Loucy (cell line): ENCODE measurements at regions not wholly inside any gene's neighbourhood (a gene's known extent, or its start where the extent isn't known, plus 50 kb on each side); places are given as distances from the start of the nearest gene placed in this dataset.

Experiments used
- EZH2phosphoT487 ChIP-seq: fragments of 200-600 bp; IDR thresholded peaks from 2 replicates; pipeline ENCODE4 v1.6.1; 2018; ENCODE audit warnings: antibody characterized with exemption, mild to moderate bottlenecking, moderate library complexity, borderline replicate concordance
- TF ChIP-seq, protein P1 (sequence below): fragments of 200-600 bp; sonication (generic); conservative IDR thresholded peaks from 2 replicates; pipeline ENCODE4 v1.5.1; 2014; ENCODE audit warnings: mild to moderate bottlenecking, antibody characterized with exemption, low read length

DNA sequence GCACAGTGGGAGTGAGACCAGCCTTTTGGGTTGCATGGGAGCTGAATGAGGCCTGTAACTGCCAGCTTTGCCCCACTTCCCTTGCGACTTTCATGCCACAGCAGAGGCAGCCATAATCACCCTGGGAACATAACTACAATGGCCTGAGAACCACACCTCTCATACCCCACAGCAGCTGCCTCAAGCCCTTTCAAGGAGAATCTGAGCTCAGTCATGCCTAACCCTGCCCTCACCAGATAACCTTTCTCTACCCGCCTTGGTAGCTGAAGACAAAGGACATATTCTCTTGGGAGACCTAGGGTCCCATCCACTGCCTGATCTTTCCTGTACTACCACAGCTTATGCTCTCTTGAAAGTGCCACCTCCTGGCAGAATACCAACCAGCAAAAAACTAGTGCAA lies 599.9 kb upstream of the IGFBP7 start:
- TF ChIP-seq, protein P1, sequence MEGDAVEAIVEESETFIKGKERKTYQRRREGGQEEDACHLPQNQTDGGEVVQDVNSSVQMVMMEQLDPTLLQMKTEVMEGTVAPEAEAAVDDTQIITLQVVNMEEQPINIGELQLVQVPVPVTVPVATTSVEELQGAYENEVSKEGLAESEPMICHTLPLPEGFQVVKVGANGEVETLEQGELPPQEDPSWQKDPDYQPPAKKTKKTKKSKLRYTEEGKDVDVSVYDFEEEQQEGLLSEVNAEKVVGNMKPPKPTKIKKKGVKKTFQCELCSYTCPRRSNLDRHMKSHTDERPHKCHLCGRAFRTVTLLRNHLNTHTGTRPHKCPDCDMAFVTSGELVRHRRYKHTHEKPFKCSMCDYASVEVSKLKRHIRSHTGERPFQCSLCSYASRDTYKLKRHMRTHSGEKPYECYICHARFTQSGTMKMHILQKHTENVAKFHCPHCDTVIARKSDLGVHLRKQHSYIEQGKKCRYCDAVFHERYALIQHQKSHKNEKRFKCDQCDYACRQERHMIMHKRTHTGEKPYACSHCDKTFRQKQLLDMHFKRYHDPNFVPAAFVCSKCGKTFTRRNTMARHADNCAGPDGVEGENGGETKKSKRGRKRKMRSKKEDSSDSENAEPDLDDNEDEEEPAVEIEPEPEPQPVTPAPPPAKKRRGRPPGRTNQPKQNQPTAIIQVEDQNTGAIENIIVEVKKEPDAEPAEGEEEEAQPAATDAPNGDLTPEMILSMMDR = no peak
- no peak for TF ChIP-seq EZH2phosphoT487
